Activated T-helper 9 cell treated with anti-CD3 and anti-CD28 coated beads, Interleukin-2, amount 50 U/mL, for 16 hours (primary cell): ENCODE measurements at regions not wholly inside any gene's neighbourhood (a gene's known extent, or its start where the extent isn't known, plus 50 kb on each side); places are given as distances from the start of the nearest gene placed in this dataset.
"Not testable (repeated sequence)": the region's sequence is repeated elsewhere in the genome, so short reads cannot be mapped to it uniquely, and the experiment has no call there.

Experiments
- DNase-seq: peaks from one replicate; pipeline ENCODE4 v3.0.0-alpha.2; 2020; ENCODE audit warnings: low read depth

GRCh38 chrX:39475372-39475771, 622.4 kb downstream of the BCOR start:
- DNase-seq = no peak

- DNase-seq = no peak
These were observed 621.1 kb downstream of the BCOR start for GRCh38 chrX:39476604-39477021.

GRCh38 chrX:39477031-39477761, 620.6 kb downstream of the BCOR start:
- no peak for DNase-seq

- DNase-seq = no peak
These were observed 620.0 kb downstream of the BCOR start for GRCh38 chrX:39477762-39478120.

GRCh38 chrX:39479856-39480255, 617.9 kb downstream of the BCOR start:
- DNase-seq = no peak

- no peak for DNase-seq
These were observed 616.8 kb downstream of the BCOR start for GRCh38 chrX:39480963-39481362.

GRCh38 chrX:39481621-39482020, 616.1 kb downstream of the BCOR start:
- no peak for DNase-seq

- no peak for DNase-seq
These were observed 613.3 kb downstream of the BCOR start for GRCh38 chrX:39484159-39485068.

GRCh38 chrX:39487166-39487968, 610.4 kb downstream of the BCOR start:
- no peak for DNase-seq

GRCh38 chrX:39487969-39488330, 609.8 kb downstream of the BCOR start:
- no peak for DNase-seq

GRCh38 chrX:39491548-39492297, 606.0 kb downstream of the BCOR start:
- peak; percentile 10 for DNase-seq

GRCh38 chrX:39492497-39493162, 605.1 kb downstream of the BCOR start:
- DNase-seq = no peak

- DNase-seq = no peak
These were observed 604.6 kb downstream of the BCOR start for GRCh38 chrX:39493168-39493567.

- DNase-seq = not testable (repeated sequence)
These were observed 600.6 kb downstream of the BCOR start for GRCh38 chrX:39497117-39497516.

- no peak for DNase-seq
These were observed 600.0 kb downstream of the BCOR start for GRCh38 chrX:39497702-39498265.

- DNase-seq = no peak
These were observed 597.8 kb downstream of the BCOR start for GRCh38 chrX:39499996-39500395.

GRCh38 chrX:39501822-39502221, 595.9 kb downstream of the BCOR start:
- no peak for DNase-seq

GRCh38 chrX:39502486-39502885, 595.3 kb downstream of the BCOR start:
- no peak for DNase-seq

- no peak for DNase-seq
These were observed 593.5 kb downstream of the BCOR start for GRCh38 chrX:39504227-39504626.

GRCh38 chrX:39504850-39505259, 592.9 kb downstream of the BCOR start:
- DNase-seq = no peak

GRCh38 chrX:39506131-39506530, 591.6 kb downstream of the BCOR start:
- DNase-seq = no peak
